ENCODE measurements at regions not wholly inside any gene's neighbourhood (a gene's known extent, or its start where the extent isn't known, plus 50 kb on each side); places are given as distances from the start of the nearest gene placed in this dataset.
"Not testable (repeated sequence)": the region's sequence is repeated elsewhere in the genome, so short reads cannot be mapped to it uniquely, and the experiment has no call there.

- Mint-ChIP-seq H3K4me1 (no peaks in the 10 kb centered on the region), H3K9me3 (peaks cover 15% of the 10 kb centered on the region), H3K27ac (no peak overlapping the region), H3K4me3 (no peak overlapping the region), H3K36me3 (no peaks in the 10 kb centered on the region), H3K27me3 (ENCODE audit: low read depth) (no peaks in the 10 kb centered on the region)
- POLR2A ChIA-PET, result no interaction called here
- DNase-seq (ENCODE audit: low spot score) (no peak), ATAC-seq (no peak)
- TF ChIP-seq FOXK1 (CRISPR knock-in tag; IDR thresholded peaks at IDR 0.05), result no peak
- CTCF ChIA-PET, result no interaction called here
These were observed 105.8 kb downstream of the SOCS6 start for GRCh38 chr18:70394672-70395071.

DNA sequence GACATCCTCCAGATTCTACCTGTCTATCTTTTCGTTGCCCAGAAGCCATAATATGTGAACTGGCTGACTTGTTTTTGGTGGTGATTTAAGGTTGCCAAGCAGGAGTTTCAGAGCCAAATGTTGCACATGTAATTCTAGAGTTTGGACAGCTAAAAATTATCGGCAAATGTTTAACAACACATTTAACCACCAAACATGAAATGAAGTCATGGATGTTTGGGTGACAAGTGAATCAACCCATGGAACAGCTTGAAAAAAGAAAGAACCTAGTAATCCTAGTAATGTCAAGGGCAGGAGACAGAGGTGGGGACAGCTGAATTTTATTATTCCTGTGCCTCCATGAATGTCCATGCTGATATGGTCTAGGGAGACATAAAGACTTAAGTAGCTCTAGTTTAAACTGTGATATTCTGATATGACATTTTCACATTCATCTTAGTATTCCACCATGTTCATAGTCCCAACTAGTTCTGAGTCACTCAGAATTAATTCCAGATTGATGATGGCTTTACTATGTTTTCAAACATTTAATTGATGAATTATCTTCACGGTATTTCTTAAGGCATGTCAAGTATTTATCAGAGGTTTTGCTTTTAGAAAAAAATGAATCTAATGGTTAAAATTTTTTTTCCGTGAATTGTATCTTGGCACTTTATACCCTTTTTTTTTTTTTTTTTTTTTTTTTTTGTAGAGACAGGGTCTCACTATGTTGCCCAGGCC is 101.7 kb downstream of the SOCS6 start:
- Mint-ChIP-seq H3K4me1 (no peaks in the 10 kb centered on the region), H3K9me3 (peaks cover 6% of the 10 kb centered on the region), H3K27ac (no peak overlapping the region), H3K4me3 (no peak overlapping the region), H3K36me3 (no peaks in the 10 kb centered on the region), H3K27me3 (ENCODE audit: low read depth) (no peaks in the 10 kb centered on the region)
- ATAC-seq, result no peak
- POLR2A ChIA-PET, result no interaction called here
- TF ChIP-seq FOXJ3 (CRISPR knock-in tag; IDR thresholded peaks at IDR 0.05; ENCODE audit: borderline replicate concordance) (no peak), MXD4 (CRISPR knock-in tag; IDR thresholded peaks at IDR 0.05; ENCODE audit: borderline replicate concordance) (no peak), TP53 (CRISPR knock-in tag; IDR thresholded peaks at IDR 0.05) (no peak), EMX1 (CRISPR knock-in tag; IDR thresholded peaks at IDR 0.05) (no peak), ESRRA (CRISPR knock-in tag; IDR thresholded peaks at IDR 0.05; ENCODE audit: borderline replicate concordance) (no peak), ZNF423 (CRISPR knock-in tag; IDR thresholded peaks at IDR 0.05) (no peak), ZNF416 (CRISPR knock-in tag; IDR thresholded peaks at IDR 0.05) (no peak)
- TF ChIP-seq, protein P1, sequence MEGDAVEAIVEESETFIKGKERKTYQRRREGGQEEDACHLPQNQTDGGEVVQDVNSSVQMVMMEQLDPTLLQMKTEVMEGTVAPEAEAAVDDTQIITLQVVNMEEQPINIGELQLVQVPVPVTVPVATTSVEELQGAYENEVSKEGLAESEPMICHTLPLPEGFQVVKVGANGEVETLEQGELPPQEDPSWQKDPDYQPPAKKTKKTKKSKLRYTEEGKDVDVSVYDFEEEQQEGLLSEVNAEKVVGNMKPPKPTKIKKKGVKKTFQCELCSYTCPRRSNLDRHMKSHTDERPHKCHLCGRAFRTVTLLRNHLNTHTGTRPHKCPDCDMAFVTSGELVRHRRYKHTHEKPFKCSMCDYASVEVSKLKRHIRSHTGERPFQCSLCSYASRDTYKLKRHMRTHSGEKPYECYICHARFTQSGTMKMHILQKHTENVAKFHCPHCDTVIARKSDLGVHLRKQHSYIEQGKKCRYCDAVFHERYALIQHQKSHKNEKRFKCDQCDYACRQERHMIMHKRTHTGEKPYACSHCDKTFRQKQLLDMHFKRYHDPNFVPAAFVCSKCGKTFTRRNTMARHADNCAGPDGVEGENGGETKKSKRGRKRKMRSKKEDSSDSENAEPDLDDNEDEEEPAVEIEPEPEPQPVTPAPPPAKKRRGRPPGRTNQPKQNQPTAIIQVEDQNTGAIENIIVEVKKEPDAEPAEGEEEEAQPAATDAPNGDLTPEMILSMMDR (IDR thresholded peaks at IDR 0.05), result no peak
- TF ChIP-seq, protein P2, sequence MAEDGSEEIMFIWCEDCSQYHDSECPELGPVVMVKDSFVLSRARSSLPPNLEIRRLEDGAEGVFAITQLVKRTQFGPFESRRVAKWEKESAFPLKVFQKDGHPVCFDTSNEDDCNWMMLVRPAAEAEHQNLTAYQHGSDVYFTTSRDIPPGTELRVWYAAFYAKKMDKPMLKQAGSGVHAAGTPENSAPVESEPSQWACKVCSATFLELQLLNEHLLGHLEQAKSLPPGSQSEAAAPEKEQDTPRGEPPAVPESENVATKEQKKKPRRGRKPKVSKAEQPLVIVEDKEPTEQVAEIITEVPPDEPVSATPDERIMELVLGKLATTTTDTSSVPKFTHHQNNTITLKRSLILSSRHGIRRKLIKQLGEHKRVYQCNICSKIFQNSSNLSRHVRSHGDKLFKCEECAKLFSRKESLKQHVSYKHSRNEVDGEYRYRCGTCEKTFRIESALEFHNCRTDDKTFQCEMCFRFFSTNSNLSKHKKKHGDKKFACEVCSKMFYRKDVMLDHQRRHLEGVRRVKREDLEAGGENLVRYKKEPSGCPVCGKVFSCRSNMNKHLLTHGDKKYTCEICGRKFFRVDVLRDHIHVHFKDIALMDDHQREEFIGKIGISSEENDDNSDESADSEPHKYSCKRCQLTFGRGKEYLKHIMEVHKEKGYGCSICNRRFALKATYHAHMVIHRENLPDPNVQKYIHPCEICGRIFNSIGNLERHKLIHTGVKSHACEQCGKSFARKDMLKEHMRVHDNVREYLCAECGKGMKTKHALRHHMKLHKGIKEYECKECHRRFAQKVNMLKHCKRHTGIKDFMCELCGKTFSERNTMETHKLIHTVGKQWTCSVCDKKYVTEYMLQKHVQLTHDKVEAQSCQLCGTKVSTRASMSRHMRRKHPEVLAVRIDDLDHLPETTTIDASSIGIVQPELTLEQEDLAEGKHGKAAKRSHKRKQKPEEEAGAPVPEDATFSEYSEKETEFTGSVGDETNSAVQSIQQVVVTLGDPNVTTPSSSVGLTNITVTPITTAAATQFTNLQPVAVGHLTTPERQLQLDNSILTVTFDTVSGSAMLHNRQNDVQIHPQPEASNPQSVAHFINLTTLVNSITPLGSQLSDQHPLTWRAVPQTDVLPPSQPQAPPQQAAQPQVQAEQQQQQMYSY (CRISPR knock-in tag; IDR thresholded peaks at IDR 0.05), result no peak
- CTCF ChIA-PET, result interaction anchor here (0.7 kb wide), 1 partner anchor 64 kb away, joined by 3 read pairs; no protein-coding TSS in a partner anchor
- DNase-seq (ENCODE audit: low spot score), result no peak

GRCh38 chr18:70389036-70389435 is 100.2 kb downstream of the SOCS6 start:
- ATAC-seq; POLR2A ChIA-PET; H3K27ac Mint-ChIP-seq; H3K36me3 Mint-ChIP-seq; H3K4me1 Mint-ChIP-seq; H3K27me3 Mint-ChIP-seq (ENCODE audit: low read depth); H3K4me3 Mint-ChIP-seq; DNase-seq (ENCODE audit: low spot score); H3K9me3 Mint-ChIP-seq: not testable (repeated sequence)
- CTCF ChIA-PET, result interaction anchor here (0.7 kb wide), 1 partner anchor 17 kb away, joined by 3 read pairs; no protein-coding TSS in a partner anchor

DNA sequence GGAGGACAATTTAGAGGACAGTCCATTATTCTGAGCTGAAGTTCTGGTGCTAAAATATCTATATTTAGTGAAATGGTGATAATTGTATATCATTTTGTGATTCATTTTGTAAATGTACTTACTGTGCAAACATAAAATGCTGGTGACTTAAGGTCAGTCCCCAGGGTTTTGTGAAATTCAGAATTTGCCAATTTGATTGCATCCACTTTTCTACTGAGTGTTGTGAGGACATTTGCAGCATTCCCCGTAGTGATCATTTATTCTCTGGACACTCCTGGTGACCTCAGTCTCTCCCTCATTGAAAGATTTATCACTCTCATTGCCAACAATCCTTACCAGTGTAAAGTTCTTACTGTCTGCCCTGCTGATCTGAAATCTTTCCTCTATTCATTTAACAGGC is 98.2 kb downstream of the SOCS6 start:
- POLR2A ChIA-PET, result no interaction called here
- H3K36me3 Mint-ChIP-seq, result no peaks in the 10 kb centered on the region
- no peak for DNase-seq (ENCODE audit: low spot score)
- ATAC-seq, result no peak
- no peak overlapping the region for H3K4me3 Mint-ChIP-seq
- H3K9me3 Mint-ChIP-seq, result no peaks in the 10 kb centered on the region
- CTCF ChIA-PET, result interaction anchor here (0.8 kb wide), 1 partner anchor 47 kb away, joined by 3 read pairs; no protein-coding TSS in a partner anchor
- H3K27me3 Mint-ChIP-seq (ENCODE audit: low read depth), result no peaks in the 10 kb centered on the region
- TF ChIP-seq ZNF281 (CRISPR knock-in tag; IDR thresholded peaks at IDR 0.05) (no peak), ZNF671 (CRISPR knock-in tag; IDR thresholded peaks at IDR 0.05) (no peak)
- H3K4me1 Mint-ChIP-seq, result peaks cover 5% of the 10 kb centered on the region
- H3K27ac Mint-ChIP-seq, result no peak overlapping the region
